ENCODE measurements at regions not wholly inside any gene's neighbourhood (a gene's known extent, or its start where the extent isn't known, plus 50 kb on each side); places are given as distances from the start of the nearest gene placed in this dataset.
A peak's percentile ranks its signal among the peaks of the same experiment; 100 is the strongest.

DNA sequence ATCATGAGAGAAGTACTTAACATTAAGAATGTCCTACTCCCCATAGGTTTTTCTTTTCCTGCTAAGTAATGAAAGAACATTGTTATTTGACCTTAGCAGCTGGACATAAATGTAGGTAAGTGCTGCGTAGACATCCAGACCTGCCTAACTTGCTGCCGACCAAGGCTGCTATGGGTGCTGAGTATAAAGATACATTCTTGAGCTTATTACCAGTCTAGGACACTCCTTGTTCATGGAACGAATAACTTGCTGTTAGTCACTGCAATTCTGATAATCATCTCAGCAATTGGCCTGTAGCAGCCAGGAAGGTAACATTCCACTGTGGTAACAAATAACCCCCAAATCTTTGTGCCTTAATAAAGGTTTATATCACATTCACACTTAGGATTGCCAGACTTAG lies 478.1 kb downstream of the VRK1 start:
- no peak for DNase-seq

DNA sequence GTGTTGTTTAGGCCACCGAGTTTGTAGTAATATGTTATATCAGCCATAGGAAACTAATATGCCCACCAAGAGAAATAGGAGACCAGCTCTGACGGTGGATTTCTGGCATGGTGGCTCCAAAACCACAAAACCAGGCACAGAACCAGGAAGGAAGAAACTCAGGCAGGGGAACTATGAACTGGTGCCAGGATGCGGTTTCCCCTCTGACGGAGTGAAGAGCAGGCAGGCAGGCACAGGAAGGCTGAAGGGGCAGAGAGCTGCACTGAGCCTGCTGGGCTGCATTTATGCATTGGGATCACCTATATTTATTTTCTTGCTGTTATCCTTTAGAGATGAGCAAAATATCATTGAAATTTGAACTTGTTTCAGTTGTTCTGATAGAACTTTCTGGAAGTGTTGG lies 479.4 kb downstream of the VRK1 start:
- DNase-seq, result no peak

DNA sequence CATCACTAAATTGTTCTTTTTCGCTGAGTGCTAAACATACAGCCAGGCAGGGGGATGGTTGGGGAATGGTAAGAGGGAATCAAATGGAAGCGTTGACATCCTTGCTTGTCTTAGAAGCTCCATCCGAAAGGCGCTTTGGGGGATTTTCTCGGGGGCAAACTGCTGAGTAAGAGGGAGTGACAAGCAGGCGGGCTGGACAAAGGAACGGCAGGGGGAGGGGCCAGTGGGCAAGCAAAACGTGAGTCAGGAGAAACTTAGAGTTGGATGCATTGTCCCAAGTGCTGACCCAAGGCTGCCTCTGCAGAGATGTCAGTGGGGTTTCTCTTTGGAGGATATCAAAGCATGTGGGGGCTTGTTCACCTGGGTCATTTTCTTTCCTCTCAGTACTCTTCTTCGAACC lies 480.5 kb downstream of the VRK1 start:
- DNase-seq, result no peak

DNA sequence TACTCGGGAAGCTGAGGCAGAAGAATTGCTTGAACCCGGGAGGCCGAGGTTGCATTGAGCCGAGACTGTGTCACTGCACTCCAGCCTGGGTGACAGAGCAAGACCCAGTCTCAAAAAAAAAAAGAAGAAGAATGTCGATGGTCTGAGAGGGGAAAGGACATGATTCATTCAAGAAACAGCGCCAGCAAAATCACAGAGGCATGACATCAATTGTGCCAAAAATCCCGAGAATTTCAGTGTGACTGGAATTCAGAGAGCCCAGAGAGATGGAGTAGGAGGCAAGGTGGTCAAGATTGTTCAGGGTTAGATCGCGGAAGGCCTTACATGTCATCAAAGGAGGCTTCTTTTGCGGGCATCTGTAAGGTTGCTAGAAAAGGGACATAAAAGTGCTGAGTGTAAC lies 483.3 kb downstream of the VRK1 start:
- DNase-seq, result no peak

DNA sequence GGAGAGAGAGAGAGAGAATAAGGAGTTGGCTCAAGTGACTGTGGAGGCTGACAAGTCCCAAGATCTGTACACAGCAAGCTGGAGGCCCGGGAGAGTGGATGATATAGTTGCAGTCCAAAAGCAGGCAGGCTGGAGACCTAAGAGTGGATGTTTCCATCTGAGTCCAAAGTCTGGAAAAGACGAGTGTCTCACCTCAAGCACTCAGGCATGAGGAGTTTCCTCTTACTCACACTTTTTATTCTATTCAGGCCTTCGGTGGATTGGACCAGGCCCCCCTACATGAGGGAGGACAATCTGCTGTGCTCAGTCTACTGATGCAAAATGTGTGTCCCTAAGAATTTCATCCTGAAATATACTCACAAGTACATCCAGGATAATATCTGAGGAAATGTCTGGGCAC lies 484.6 kb downstream of the VRK1 start:
- no peak for DNase-seq

DNA sequence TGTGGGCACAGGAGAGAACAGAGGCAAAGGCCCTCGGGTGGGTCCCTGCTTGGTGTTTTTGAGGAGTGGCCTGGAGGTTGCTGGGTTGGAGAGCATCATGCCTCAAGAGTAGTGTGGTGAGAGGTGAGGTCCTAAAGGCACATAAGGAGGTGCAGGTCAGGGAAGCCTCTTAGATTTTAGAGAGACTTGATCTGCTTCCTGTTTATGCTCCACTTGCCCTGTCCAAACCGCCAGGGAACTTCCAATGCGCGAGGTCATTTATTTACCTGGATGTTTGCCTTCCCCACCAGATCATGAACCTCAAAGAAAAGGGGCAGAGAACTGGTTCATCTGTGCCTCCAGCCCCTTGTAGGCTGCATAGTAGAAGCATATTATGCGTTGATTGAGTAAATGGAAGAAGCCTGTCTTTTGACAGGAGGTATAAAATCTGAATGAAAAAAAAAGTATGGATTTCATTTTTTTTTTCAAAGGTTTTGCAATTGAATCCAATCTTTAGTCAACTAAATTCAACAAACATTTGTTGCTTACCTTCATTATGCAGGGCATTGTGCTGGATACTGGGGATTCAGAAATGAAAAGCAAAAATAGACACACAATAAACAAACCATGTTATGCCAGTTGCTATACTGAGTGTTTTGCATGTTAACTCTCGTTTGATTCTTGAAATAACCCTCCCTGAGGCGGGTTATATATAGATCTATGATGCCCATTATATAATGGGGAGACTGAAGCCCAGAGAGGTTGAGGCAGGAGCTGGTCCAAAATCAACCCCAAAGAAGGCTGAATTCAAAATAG lies 485.2 kb downstream of the VRK1 start:
- no peak for DNase-seq

DNA sequence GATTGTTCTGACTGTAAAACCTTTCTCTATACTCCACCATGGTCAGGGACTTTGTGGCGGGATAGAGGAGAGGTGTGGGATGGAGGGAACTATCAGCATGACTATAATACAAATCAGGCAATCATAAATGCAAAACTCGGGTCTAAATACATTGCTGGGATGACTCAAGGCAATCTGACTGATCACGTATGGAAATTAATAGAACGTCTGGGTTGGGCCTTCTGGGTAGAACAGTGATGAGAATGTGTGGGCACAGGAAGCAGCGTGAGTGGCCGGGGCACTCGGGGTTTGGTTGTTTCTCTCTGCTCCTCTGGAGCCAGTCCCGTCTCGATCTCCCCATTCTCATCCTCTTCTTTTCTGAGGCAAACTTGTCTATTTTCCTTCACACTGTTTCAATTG lies 485.8 kb downstream of the VRK1 start:
- no peak for DNase-seq

DNA sequence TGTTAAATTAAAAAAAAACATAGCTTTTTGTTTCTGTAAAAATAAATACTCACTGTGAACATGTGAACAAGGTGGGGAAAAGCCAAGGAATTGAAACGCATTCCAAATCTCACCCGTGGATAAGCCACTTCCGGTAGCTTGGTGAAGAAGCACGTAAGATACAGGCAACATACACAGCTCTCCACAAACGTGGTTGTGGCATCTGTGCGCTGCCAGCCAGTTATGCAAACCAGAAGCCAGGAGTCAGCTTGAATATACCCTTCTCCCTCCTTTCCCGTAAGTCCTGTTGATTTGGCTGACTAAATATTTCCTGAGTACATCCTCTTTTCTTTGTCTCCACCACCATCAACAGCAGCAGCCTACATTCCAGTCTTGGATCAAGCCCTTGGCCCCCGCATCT lies 486.2 kb downstream of the VRK1 start:
- no peak for DNase-seq

DNA sequence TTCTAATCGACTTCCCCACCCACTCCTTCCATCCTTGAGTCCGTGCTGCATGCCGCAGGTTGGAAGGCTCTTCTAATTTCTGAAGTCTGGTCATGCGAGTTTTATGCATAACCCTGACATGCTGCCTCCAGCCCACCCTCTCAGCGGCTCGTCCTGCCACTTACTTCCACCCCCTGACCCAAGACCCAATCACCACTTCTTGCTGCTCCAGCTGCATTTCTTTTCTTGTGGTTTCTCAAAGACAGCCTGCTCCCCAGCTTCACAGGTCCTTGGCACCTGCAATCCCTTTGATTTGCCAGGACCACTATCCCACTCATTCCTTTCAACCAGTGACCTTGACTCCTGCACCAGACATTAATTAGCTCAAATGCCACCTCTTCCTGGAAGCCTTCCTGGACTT lies 486.7 kb downstream of the VRK1 start:
- DNase-seq, result no peak

DNA sequence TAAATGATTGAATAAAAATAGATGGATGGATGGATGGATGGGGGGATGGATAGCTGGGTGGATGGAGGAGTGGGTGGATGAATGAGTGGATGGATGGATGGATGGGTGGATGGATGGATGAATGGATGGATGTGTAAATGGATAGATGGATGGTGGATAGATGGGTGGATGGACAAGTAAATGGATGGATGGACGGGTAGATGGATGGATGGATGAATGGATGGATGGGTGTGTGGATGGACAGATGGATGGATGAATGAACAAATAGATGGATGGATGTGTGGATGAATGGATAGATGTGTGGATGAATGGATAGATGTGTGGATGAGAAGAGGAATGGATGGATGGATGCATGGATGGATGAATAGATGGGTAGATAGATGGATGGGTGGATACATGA lies 490.8 kb downstream of the VRK1 start:
- no peak for DNase-seq

DNA sequence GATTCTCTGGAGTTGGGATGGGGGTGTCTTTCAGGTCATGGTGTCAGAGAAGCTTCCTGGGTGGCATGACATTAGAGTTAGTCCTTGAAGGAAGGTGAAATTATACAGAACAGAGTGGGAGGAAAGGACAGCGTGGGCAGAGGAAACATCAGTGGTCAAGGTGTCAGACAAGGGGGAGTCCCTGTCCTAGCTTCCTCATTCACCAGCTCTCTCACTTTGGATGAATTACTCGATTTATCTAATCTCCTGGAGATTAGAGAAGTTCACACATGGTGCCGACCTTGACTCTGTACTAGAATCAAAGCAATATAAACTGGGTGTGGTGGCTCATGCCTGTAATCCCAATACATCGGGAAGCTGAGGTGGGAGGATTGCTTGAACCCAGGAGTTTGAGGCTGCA lies 492.9 kb downstream of the VRK1 start:
- DNase-seq, result no peak

DNA sequence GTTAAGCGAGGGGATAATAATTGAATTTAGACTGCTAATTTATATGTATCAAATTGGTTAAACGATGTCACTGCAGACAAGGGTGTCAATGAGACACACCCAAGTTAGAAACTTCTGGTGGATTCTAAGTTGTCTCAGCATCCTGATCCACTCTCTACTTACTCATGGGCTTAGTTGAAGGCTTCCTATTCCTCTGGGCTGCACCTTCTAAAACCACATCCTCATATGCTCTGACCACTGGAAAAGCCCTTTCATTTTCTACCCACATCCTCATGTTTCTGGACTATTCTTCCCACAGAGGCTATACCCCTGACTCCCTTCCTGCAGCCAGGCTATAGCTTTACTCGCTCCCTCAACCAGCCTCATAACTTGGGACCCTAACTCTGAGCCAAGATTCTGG lies 493.8 kb downstream of the VRK1 start:
- peak; percentile 6 for DNase-seq

DNA sequence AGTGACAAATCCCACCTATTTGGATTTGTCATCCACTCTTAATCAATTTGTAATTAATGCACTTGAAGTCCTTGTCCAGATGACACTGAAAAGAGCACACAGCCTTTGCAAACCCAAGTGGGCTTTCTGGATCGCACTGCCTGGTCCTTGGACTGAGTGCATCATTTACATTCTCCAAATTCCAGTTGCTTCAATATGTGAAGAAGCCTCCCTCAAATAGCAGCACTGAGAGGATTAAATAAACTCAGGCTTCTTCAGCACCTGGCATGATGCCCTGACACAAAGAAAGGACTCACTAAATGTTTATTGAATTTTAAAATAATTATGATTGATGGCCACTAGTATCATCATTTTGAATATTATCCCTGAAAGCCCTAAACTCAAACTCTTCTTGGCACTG lies 496.5 kb downstream of the VRK1 start:
- no peak for DNase-seq

DNA sequence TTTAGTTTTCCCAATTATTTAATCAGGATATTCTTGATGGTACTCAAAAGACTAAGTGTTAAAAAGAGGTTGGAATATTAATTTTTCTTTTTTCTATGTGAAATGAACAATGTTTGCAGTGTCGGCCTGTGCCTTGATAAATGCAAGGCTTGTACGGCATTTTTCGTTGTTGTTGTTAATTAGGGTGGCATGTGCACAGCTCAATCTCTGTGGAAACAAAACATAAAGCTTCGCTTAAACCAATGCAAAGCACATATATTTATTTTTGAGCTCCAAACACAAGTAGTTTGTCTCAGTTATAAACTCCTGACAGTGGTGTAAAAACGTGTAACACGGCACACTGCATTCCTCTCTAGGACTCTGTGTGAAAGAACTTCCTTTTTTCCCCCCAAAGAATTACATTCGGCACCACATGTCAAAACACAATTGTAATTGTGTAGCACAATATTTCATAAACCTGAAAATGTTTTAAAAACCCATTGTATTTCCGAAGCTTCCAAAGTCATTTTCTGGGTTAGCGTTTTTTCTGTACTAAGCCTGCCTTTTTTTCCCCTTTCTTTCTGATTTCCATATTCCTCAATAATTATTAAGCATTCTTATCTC lies 498.0 kb downstream of the VRK1 start:
- no peak for DNase-seq

DNA sequence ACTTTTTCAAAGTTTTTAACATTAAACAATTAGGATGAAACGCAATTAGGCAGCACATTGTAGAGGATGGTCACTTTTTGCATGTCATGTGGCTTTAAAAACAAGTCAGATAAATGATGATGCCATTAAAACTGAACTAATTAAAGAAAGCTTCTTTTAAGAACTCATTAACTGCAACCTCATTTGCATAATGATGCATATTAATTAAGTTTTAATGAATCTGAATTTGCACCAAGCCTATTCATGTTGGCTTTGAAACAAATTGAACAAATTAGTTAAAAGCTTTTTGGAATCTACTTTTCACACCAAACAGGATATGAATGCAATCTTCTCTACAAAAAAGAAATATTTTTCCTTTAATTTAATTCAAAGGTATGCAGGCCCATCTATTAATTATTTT lies 499.0 kb downstream of the VRK1 start:
- DNase-seq, result no peak

DNA sequence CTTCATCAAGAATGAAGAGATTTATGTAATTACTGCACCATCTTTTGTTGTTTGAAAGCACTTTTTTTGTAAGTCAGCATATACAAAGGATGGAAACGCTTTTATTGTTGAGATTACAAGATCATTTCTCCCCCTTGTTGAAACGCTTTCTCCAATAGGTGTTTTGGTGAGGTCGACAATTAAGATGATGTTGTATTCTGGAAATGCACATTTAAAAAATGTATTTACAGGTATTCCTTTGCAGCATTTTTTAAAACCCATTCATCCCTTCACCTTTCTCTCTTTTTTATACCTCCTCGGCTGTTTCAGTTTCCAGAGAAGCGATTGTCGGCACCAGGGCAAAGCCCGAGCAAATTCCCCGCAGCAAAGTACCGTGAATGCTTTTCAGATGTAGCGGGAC lies 499.9 kb downstream of the VRK1 start:
- DNase-seq, result no peak

DNA sequence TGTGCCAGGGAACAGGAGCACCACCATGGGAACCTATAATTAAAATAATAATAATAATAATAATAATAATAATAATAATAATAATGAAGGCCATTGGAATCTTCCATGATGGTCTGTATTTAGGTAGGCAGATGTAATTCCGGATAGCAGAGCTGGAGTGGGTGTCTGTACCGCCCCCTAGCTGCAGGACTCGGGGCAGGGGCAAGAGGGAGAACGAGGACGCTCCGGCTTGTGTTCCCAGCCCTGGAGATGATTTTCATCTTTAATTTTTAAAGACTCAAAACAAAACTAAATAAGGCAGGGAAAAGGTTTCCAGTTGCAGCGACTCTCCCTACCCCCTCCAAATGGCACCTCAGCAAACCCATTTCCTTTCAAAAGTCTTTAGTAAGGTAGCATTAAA lies 501.1 kb downstream of the VRK1 start:
- DNase-seq, result no peak

DNA sequence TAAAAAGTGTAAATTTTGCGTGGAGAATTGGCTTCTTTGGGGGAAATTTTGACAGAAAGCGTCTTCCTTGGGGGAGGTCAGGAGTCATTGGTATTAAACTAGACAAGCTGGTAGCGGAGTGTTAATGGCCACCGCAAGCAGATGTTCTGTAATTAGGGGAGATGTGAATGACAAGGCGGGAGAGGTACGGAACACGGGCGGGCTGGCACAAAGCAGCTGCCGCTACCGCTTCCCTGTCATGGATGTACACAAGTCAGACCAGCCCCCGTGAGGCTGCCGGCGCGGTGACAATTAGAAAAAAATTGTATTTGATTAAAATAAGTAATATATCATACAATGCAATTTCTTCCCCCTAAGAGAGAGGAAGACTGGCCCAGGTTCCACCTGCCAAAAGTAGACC lies 501.6 kb downstream of the VRK1 start:
- no peak for DNase-seq

DNA sequence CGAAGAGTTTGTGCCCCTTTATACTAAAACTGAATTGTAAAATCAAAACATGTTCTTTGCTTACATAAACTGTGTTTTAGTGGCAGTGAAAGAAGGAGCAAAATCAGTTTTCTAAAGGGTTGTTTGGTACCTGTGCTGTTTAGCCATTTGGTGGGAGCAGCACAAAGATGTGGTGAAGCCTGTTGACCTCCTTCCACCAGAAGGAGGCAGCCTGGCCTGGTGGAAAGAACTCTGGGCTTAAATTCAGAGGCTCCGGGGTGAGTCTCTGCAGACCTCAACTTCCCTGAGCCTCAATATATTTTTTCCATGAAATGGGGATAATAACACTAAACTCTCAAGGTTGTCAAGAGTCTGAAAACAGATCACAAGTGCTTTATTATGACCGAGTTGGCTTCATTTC lies 502.5 kb downstream of the VRK1 start:
- DNase-seq, result no peak

DNA sequence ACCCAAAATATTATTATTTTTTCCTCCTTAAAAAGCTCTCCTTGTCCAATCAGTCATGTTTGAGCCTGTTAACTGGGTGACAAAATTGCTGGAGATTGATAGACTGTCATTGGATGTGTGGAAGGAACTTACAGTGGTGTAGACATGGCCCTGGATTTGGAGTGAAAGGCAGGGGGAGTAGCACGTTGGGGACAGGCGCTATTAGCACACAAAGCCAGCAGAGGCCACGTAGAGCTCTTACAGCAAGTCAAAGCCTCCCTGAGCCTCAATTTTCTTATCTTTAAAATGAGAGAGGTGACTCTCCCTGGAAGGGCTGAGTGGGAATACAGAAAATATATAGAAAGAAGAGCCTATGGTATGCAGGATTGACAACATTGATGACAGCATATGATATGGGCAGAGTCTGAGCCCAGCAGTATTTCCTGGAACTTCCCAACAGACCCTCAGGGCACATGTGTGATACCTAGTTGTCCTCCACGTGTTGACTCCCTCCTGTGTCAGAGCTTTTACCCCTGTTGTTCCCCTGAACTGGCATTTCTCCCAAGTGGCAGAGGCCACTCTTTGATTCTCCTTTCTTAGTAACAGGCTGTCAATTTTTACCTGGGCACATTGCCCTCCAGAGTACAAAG lies 504.9 kb downstream of the VRK1 start:
- DNase-seq, result no peak

DNA sequence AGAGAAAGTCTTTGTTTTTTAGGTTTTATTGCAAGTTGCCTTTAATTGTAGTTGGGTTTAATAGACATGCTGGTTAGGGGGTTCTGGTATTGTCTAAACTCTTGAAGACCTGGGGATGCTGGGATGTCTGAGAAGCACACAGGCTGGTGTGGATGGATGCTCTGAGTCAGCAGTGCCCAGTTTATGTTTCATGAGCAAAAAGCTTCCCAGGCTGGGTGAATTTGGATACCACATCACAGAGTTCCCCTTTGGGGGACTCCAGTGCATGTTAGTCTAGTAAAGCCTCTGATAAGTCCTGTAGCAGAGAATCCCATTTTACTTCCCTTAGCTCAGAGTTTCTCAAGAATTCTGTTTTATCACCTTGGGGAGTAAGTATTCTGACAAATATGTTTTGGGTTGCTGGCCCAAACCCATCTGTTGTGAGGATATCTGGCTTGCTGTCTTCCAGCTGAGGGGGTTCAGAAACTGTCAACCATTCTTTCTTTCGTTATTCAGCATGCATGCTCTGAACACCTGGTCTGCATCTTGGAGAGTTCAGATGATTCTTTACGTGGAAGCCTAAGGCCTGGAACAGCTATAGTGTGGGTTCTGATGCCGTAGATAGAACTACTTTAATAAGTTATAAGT lies 509.1 kb downstream of the VRK1 start:
- no peak for DNase-seq

DNA sequence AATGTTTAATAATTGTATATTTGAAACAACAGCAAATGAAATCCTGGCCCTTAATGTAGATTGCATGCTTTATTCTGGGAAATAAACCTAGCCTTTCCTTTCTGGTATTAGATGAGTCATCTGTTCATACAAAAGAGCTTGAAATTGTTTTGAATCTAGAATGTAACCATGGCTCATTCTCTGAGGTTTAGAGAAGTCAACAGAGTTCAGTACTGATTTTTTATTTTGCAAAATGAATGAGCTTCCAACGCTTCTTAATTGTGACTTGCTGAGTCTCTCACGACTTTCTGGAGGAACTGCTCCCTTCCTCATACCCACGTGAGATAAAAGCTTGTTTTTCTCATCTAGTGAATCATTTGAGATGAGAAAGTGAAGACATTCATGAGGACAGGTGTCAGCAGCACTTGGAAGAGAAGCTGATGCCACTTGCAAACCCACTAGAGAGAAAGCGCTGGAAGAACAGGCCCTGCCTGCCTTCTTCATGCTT lies 509.6 kb downstream of the VRK1 start:
- DNase-seq, result no peak

DNA sequence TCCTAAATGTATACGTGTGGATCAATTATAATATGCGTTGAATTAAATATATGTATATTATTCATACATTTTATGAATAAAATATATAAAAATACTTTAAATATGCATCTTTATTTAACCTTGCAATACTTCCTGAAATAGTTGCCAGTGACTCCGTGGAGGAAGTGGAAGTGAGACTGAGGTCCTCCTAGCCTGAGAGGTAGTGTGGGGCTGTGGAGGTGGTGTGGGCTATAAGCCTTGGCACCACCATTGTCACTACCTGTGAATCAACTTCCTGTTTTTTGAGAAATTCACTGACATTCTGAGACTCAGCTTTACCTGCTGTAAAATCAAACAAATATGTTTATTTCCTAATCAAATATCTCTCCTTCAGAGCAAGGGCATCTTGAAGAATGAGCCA lies 514.2 kb downstream of the VRK1 start:
- no peak for DNase-seq

DNA sequence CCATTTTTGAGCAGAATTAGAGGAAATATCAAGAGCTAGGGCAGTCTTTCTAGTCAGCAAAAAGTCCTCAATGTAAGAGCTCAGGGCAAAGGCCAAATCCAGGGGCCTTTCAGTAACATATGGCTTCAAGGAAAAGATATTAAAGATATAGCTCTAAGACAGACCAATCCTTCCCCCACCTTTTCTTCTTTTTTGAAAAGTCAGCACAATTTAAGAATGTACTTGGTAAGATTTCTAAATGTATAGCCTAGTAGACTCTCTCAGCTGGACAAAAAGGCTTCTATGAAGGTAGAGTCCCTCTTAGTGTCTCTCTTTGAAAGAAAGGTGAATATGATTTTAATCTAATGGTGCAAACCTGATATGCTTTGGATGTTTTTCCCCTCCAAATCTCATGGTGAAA lies 515.7 kb downstream of the VRK1 start:
- no peak for DNase-seq

All from suppressor macrophage treated with lipopolysaccharide for 4 hours (primary cell).